GM12892 (cell line): ENCODE measurements at regions not wholly inside any gene's neighbourhood (a gene's known extent, or its start where the extent isn't known, plus 50 kb on each side); places are given as distances from the start of the nearest gene placed in this dataset.

Experiments used
- DNase-seq: peaks from one replicate; pipeline ENCODE4 v3.0.0; 2011; ENCODE audit not compliant: insufficient read length
- FAIRE-seq: peaks from 2 replicates; lab custom pipeline; 2011; peaks lifted over from hg19 to GRCh38; lab: Jason Lieb, UNC
- POLR2A ChIP-seq: IDR thresholded peaks from 2 replicates; pipeline ENCODE4 v1.6.1; 2011; ENCODE audit warnings: low read depth, low read length, control low read depth
- POLR2AphosphoS5 ChIP-seq: IDR thresholded peaks from 2 replicates; pipeline ENCODE4 v1.6.1; 2011; ENCODE audit warnings: low read depth, low read length, control low read depth
- TAF1 ChIP-seq: IDR thresholded peaks from 2 replicates; pipeline ENCODE4 v1.6.1; 2011; ENCODE audit warnings: low read depth, mild to moderate bottlenecking, control low read depth, low read length, borderline replicate concordance

GRCh38 chr3:30521156-30521715 is 85.2 kb upstream of the TGFBR2 start:
- DNase-seq (no peak), FAIRE-seq (no peak)
- no peak for TF ChIP-seq POLR2A
- TF ChIP-seq POLR2AphosphoS5: no peak
- no peak for TF ChIP-seq TAF1

GRCh38 chr3:30522476-30522875 is 83.9 kb upstream of the TGFBR2 start:
- DNase-seq (no peak), FAIRE-seq (no peak)
- no peak for TF ChIP-seq POLR2A
- no peak for TF ChIP-seq TAF1
- no peak for TF ChIP-seq POLR2AphosphoS5

GRCh38 chr3:30523366-30523765 is 83.0 kb upstream of the TGFBR2 start:
- FAIRE-seq (no peak), DNase-seq (no peak)
- TF ChIP-seq POLR2A (no peak), TAF1 (no peak), POLR2AphosphoS5 (no peak)

- TF ChIP-seq POLR2AphosphoS5 (no peak), POLR2A (no peak), TAF1 (no peak)
- no peak for FAIRE-seq
- DNase-seq: no peak
Measured at GRCh38 chr3:30524357-30525040, 81.9 kb upstream of the TGFBR2 start.

- DNase-seq (no peak), FAIRE-seq (no peak)
- TF ChIP-seq POLR2A (no peak), TAF1 (no peak), POLR2AphosphoS5 (no peak)
Measured at GRCh38 chr3:30526031-30526430, 80.4 kb upstream of the TGFBR2 start.

GRCh38 chr3:30527186-30527585 is 79.2 kb upstream of the TGFBR2 start:
- DNase-seq: no peak
- FAIRE-seq: no peak
- TF ChIP-seq POLR2AphosphoS5 (no peak), POLR2A (no peak), TAF1 (no peak)

GRCh38 chr3:30527720-30528119 is 78.7 kb upstream of the TGFBR2 start:
- TF ChIP-seq POLR2AphosphoS5 (no peak), POLR2A (no peak), TAF1 (no peak)
- DNase-seq (no peak), FAIRE-seq (no peak)

GRCh38 chr3:30530084-30530483 is 76.3 kb upstream of the TGFBR2 start:
- no peak for TF ChIP-seq POLR2AphosphoS5
- TF ChIP-seq POLR2A: no peak
- no peak for TF ChIP-seq TAF1
- FAIRE-seq: no peak
- no peak for DNase-seq

- no peak for FAIRE-seq
- no peak for DNase-seq
- TF ChIP-seq POLR2AphosphoS5: no peak
- TF ChIP-seq POLR2A: no peak
- TF ChIP-seq TAF1: no peak
Measured at GRCh38 chr3:30531017-30531570, 75.3 kb upstream of the TGFBR2 start.

GRCh38 chr3:30535525-30535924 is 70.9 kb upstream of the TGFBR2 start:
- TF ChIP-seq TAF1 (no peak), POLR2A (no peak), POLR2AphosphoS5 (no peak)
- FAIRE-seq (no peak), DNase-seq (no peak)

- DNase-seq (no peak), FAIRE-seq (no peak)
Measured at GRCh38 chr3:30538791-30539190, 67.6 kb upstream of the TGFBR2 start.

GRCh38 chr3:30539206-30539605 is 67.2 kb upstream of the TGFBR2 start:
- FAIRE-seq (no peak), DNase-seq (no peak)
- TF ChIP-seq POLR2A (no peak), TAF1 (no peak), POLR2AphosphoS5 (no peak)

More at GRCh38 chr3:30538791-30539190, 67.6 kb upstream of the TGFBR2 start:
- TF ChIP-seq POLR2A (no peak), POLR2AphosphoS5 (no peak), TAF1 (no peak)
